ENCODE measurements at regions not wholly inside any gene's neighbourhood (a gene's known extent, or its start where the extent isn't known, plus 50 kb on each side); places are given as distances from the start of the nearest gene placed in this dataset.
A peak's percentile ranks its signal among the peaks of the same experiment; 100 is the strongest.

- H3K36me3 Mint-ChIP-seq (ENCODE audit: unreplicated experiment): no peaks in the 10 kb centered on the region
- DNase-seq (ENCODE audit: extremely low spot score, unreplicated experiment): no peak
- peaks cover 5% of the 10 kb centered on the region for H3K9me3 Mint-ChIP-seq (ENCODE audit: unreplicated experiment)
- H3K27ac Mint-ChIP-seq (ENCODE audit: unreplicated experiment): peak overlapping the region; percentile 28
- no peaks in the 10 kb centered on the region for H3K27me3 Mint-ChIP-seq (ENCODE audit: unreplicated experiment)
- no peak overlapping the region for H3K4me3 Mint-ChIP-seq (ENCODE audit: unreplicated experiment)
- no peak for TF ChIP-seq CTCF (IDR thresholded peaks at IDR 0.05)
- H3K4me1 Mint-ChIP-seq (ENCODE audit: unreplicated experiment): peaks cover 15% of the 10 kb centered on the region
Observed at GRCh38 chr17:14923981-14924380, 341.1 kb downstream of the PMP22 start.

- DNase-seq (ENCODE audit: extremely low spot score, unreplicated experiment): no peak
- Mint-ChIP-seq H3K4me1 (ENCODE audit: unreplicated experiment) (peaks cover 15% of the 10 kb centered on the region), H3K9me3 (ENCODE audit: unreplicated experiment) (peaks cover 5% of the 10 kb centered on the region), H3K36me3 (ENCODE audit: unreplicated experiment) (no peaks in the 10 kb centered on the region), H3K4me3 (ENCODE audit: unreplicated experiment) (no peak overlapping the region), H3K27me3 (ENCODE audit: unreplicated experiment) (no peaks in the 10 kb centered on the region), H3K27ac (ENCODE audit: unreplicated experiment) (no peak overlapping the region)
- no peak for TF ChIP-seq CTCF (IDR thresholded peaks at IDR 0.05)
Observed at GRCh38 chr17:14922411-14922810, 342.7 kb downstream of the PMP22 start.

DNA sequence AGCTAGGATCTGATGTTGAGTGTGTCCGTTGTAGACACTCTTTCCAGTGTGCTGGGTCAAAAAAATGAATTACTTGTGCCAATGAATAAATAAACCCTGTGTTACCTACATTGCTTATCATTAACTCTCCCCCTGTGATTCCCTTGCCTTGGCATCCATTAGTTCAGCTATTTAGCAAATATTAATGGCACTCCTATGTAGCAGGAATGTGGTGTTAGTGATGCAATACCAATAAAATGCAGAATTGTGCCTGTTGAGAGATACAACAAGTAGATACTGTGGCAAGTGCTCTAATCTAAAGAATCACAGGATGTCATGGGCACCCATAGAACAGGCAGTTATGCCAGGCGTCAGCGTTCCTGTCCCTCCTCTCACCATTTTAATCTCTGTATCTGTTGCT lies 343.2 kb downstream of the PMP22 start:
- H3K9me3 Mint-ChIP-seq (ENCODE audit: unreplicated experiment): peaks cover 5% of the 10 kb centered on the region
- no peak for TF ChIP-seq CTCF (IDR thresholded peaks at IDR 0.05)
- no peak overlapping the region for H3K4me3 Mint-ChIP-seq (ENCODE audit: unreplicated experiment)
- peaks cover 15% of the 10 kb centered on the region for H3K4me1 Mint-ChIP-seq (ENCODE audit: unreplicated experiment)
- DNase-seq (ENCODE audit: extremely low spot score, unreplicated experiment): no peak
- no peaks in the 10 kb centered on the region for H3K36me3 Mint-ChIP-seq (ENCODE audit: unreplicated experiment)
- no peak overlapping the region for H3K27ac Mint-ChIP-seq (ENCODE audit: unreplicated experiment)
- H3K27me3 Mint-ChIP-seq (ENCODE audit: unreplicated experiment): no peaks in the 10 kb centered on the region

GRCh38 chr17:14919631-14920213 lies 345.4 kb downstream of the PMP22 start:
- Mint-ChIP-seq H3K36me3 (ENCODE audit: unreplicated experiment) (no peaks in the 10 kb centered on the region), H3K4me1 (ENCODE audit: unreplicated experiment) (peaks cover 8% of the 10 kb centered on the region), H3K4me3 (ENCODE audit: unreplicated experiment) (no peak overlapping the region), H3K27ac (ENCODE audit: unreplicated experiment) (no peak overlapping the region), H3K27me3 (ENCODE audit: unreplicated experiment) (no peaks in the 10 kb centered on the region), H3K9me3 (ENCODE audit: unreplicated experiment) (peaks cover 9% of the 10 kb centered on the region)
- TF ChIP-seq CTCF (IDR thresholded peaks at IDR 0.05): no peak
- DNase-seq (ENCODE audit: extremely low spot score, unreplicated experiment): no peak

GRCh38 chr17:14919094-14919493 lies 346.0 kb downstream of the PMP22 start:
- Mint-ChIP-seq H3K4me1 (ENCODE audit: unreplicated experiment) (peaks cover 6% of the 10 kb centered on the region), H3K27ac (ENCODE audit: unreplicated experiment) (no peak overlapping the region), H3K4me3 (ENCODE audit: unreplicated experiment) (no peak overlapping the region), H3K36me3 (ENCODE audit: unreplicated experiment) (no peaks in the 10 kb centered on the region), H3K27me3 (ENCODE audit: unreplicated experiment) (no peaks in the 10 kb centered on the region), H3K9me3 (ENCODE audit: unreplicated experiment) (peaks cover 13% of the 10 kb centered on the region)
- no peak for DNase-seq (ENCODE audit: extremely low spot score, unreplicated experiment)
- TF ChIP-seq CTCF (IDR thresholded peaks at IDR 0.05): no peak

Data from osteocyte (in vitro differentiated cells).